GM10248 (cell line): ENCODE measurements at regions not wholly inside any gene's neighbourhood (a gene's known extent, or its start where the extent isn't known, plus 50 kb on each side); places are given as distances from the start of the nearest gene placed in this dataset.

ENCODE experiments used
- CTCF ChIA-PET: fragments of 300-600 bp; sonication (Branson Sonifier 250); formaldehyde crosslinking; extraction: SDS; loops from one replicate; lab custom pipeline; 2021; ENCODE audit warnings: antibody characterized with exemption; lab: Yijun Ruan, JAX
- POLR2A ChIA-PET: fragments of 350-650 bp; sonication (Branson Sonifier 250); formaldehyde crosslinking; extraction: SDS; loops from one replicate; lab custom pipeline; 2020; ENCODE audit warnings: antibody characterized with exemption; lab: Yijun Ruan, JAX
- DNase-seq: peaks from one replicate; pipeline ENCODE4 v3.0.0; 2012; ENCODE audit errors: extremely low spot score
- CTCF ChIP-seq: IDR thresholded peaks from 2 replicates; pipeline ENCODE4 v1.5.1; 2012; ENCODE audit warnings: mild to moderate bottlenecking, low read depth; ENCODE audit errors: extremely low read depth, missing control alignments, control extremely low read depth

- ChIA-PET POLR2A (no interaction called here), CTCF (no interaction called here)
- DNase-seq, result no peak
- TF ChIP-seq CTCF, result no peak
These were observed 725.9 kb upstream of the NR2F2 start for GRCh38 chr15:95604634-95605036.

- ChIA-PET CTCF (no interaction called here), POLR2A (no interaction called here)
- no peak for DNase-seq
- TF ChIP-seq CTCF, result no peak
These were observed 725.4 kb upstream of the NR2F2 start for GRCh38 chr15:95605098-95605497.

GRCh38 chr15:95606551-95606950 lies 723.9 kb upstream of the NR2F2 start:
- DNase-seq, result no peak
- no peak for TF ChIP-seq CTCF
- ChIA-PET CTCF (no interaction called here), POLR2A (no interaction called here)

GRCh38 chr15:95608371-95608770 lies 722.1 kb upstream of the NR2F2 start:
- ChIA-PET CTCF (interaction anchor here (0.7 kb wide), 1 partner anchor 21 kb away, joined by 3 read pairs; no protein-coding TSS in a partner anchor), POLR2A (no interaction called here)
- no peak for TF ChIP-seq CTCF
- DNase-seq, result no peak

GRCh38 chr15:95609096-95609495 lies 721.4 kb upstream of the NR2F2 start:
- POLR2A ChIA-PET, result no interaction called here
- TF ChIP-seq CTCF, result no peak
- no peak for DNase-seq
- CTCF ChIA-PET, result no interaction called here

- no peak for DNase-seq
- ChIA-PET POLR2A (no interaction called here), CTCF (interaction anchor here (1.3 to 1.5 kb wide), 2 partner anchors 10 to 14 kb away, joined by 3 to 4 read pairs; no protein-coding TSS in a partner anchor)
- no peak for TF ChIP-seq CTCF
These were observed 719.6 kb upstream of the NR2F2 start for GRCh38 chr15:95610945-95611344.

- ChIA-PET CTCF (interaction anchor here (1.1 kb wide), 1 partner anchor 10 kb away, joined by 3 read pairs; no protein-coding TSS in a partner anchor), POLR2A (no interaction called here)
- DNase-seq, result no peak
- no peak for TF ChIP-seq CTCF
These were observed 715.1 kb upstream of the NR2F2 start for GRCh38 chr15:95615436-95615835.
